Thyroid gland (tissue), 4 donors: ENCODE measurements at regions not wholly inside any gene's neighbourhood (a gene's known extent, or its start where the extent isn't known, plus 50 kb on each side); places are given as distances from the start of the nearest gene placed in this dataset.

Experiments
- DNase-seq, 2 donors: peaks; one replicate each; pipeline ENCODE4 v3.0.0-alpha.2; 2019
- H3K27ac ChIP-seq, 3 donors: fragments of 200-600 bp; sonication (generic); 1 replicate in 2 of 3; 2 replicates in 1 of 3; pipeline ENCODE4 v1.5.1; 2016 to 2019; ENCODE audit warnings: mild to moderate bottlenecking in 1 of 3, moderate library complexity in 1 of 3
- H3K27me3 ChIP-seq: fragments of 200-600 bp; sonication (generic); one replicate; pipeline ENCODE4 v1.5.1; 2019
- H3K36me3 ChIP-seq, 2 donors: fragments of 200-600 bp; sonication (generic); one replicate each; pipeline ENCODE4 v1.5.1; 2016 to 2019
- H3K4me1 ChIP-seq, 2 donors: fragments of 200-600 bp; sonication (generic); one replicate each; pipeline ENCODE4 v1.5.1; 2017 to 2019
- H3K4me3 ChIP-seq, 3 donors: fragments of 200-600 bp; sonication (generic); replicated peaks in 1 of 3; 1 replicate in 2 of 3; 2 replicates in 1 of 3; pipeline ENCODE4 v1.5.1; 2016; ENCODE audit warnings: mild to moderate bottlenecking in 1 of 3
- H3K9me3 ChIP-seq: fragments of 200-600 bp; sonication (generic); one replicate; pipeline ENCODE4 v1.5.1; 2017
- CTCF ChIP-seq, 6 experiments: fragments of 200-600 bp in 3 of 6; fragments of 450-650 bp in 3 of 6; sonication (generic) in 3 of 6; IDR thresholded peaks; one replicate each; pipeline ENCODE4 v1.5.1; 2016 to 2019; ENCODE audit warnings: antibody characterized with exemption in 6 of 6, mild to moderate bottlenecking in 2 of 6, inconsistent platforms in 1 of 6, moderate library complexity in 1 of 6
- POLR2A ChIP-seq, 2 donors: fragments of 450-650 bp; IDR thresholded peaks; one replicate each; pipeline ENCODE4 v1.6.1; 2017; ENCODE audit warnings: antibody characterized with exemption in 2 of 2, mild to moderate bottlenecking in 2 of 2, moderate library complexity in 1 of 2
- WGBS, 2 donors: methylation state at CpG; one replicate each; pipeline ENCODE4 v1.1.5; 2017; 5-methylcytosine and 5-hydroxymethylcytosine counted together
- intact Hi-C: fragments of 100-400 bp; cut with DNase I; formaldehyde crosslinking; loops from one replicate; pipeline ENCODE4 v1.15.1; 2023

GRCh38 chr2:185374878-185375277 lies 363.7 kb upstream of the FSIP2 start:
- intact Hi-C loops: no loop called here

GRCh38 chr2:185375731-185376130 lies 362.9 kb upstream of the FSIP2 start:
- Histone ChIP-seq H3K9me3 (no peaks in the 10 kb centered on the region), H3K4me3 (no peak overlapping the region), H3K36me3 (no peaks in the 10 kb centered on the region), H3K27me3 (no peaks in the 10 kb centered on the region), H3K27ac (no peak overlapping the region), H3K4me1 (no peaks in the 10 kb centered on the region)
- DNase-seq: no peak
- intact Hi-C loops: no loop called here
- WGBS, 2 donors: 85 to 87% methylated on average over 3 of the region's 3 CpGs
- no peak for TF ChIP-seq POLR2A (IDR thresholded peaks at IDR 0.05)
- TF ChIP-seq CTCF (IDR thresholded peaks at IDR 0.05): no peak

More at GRCh38 chr2:185374878-185375277, 363.7 kb upstream of the FSIP2 start:
- H3K4me1 ChIP-seq: no peaks in the 10 kb centered on the region
- 43 to 47% methylated on average over 2 of the region's 2 CpGs for WGBS, 2 donors
- no peak for TF ChIP-seq POLR2A (IDR thresholded peaks at IDR 0.05)
- TF ChIP-seq CTCF (IDR thresholded peaks at IDR 0.05): no peak
- DNase-seq: no peak
- no peaks in the 10 kb centered on the region for H3K36me3 ChIP-seq
- no peaks in the 10 kb centered on the region for H3K27me3 ChIP-seq
- no peaks in the 10 kb centered on the region for H3K9me3 ChIP-seq
- no peak overlapping the region for H3K27ac ChIP-seq
- no peak overlapping the region for H3K4me3 ChIP-seq

- Histone ChIP-seq H3K27ac (no peak overlapping the region), H3K36me3 (no peaks in the 10 kb centered on the region), H3K27me3 (no peaks in the 10 kb centered on the region), H3K4me1 (no peaks in the 10 kb centered on the region), H3K9me3 (no peaks in the 10 kb centered on the region), H3K4me3 (no peak overlapping the region)
- intact Hi-C loops: no loop called here
- 66 to 69% methylated on average over 1 of the region's 1 CpG for WGBS, 2 donors
- TF ChIP-seq POLR2A (IDR thresholded peaks at IDR 0.05) (no peak), CTCF (IDR thresholded peaks at IDR 0.05) (no peak)
- no peak for DNase-seq
Observed at GRCh38 chr2:185381631-185382030, 357.0 kb upstream of the FSIP2 start.

- Histone ChIP-seq H3K4me3 (no peak overlapping the region), H3K4me1 (no peaks in the 10 kb centered on the region), H3K27me3 (no peaks in the 10 kb centered on the region), H3K36me3 (no peaks in the 10 kb centered on the region), H3K9me3 (no peaks in the 10 kb centered on the region), H3K27ac (no peak overlapping the region)
- no peak for TF ChIP-seq POLR2A (IDR thresholded peaks at IDR 0.05)
- no peak for TF ChIP-seq CTCF (IDR thresholded peaks at IDR 0.05)
- 71 to 89% methylated on average over 2 of the region's 2 CpGs for WGBS, 2 donors
- DNase-seq: no peak
- intact Hi-C loops: no loop called here
Observed at GRCh38 chr2:185384822-185385560, 353.6 kb upstream of the FSIP2 start.

GRCh38 chr2:185388226-185388625 lies 350.4 kb upstream of the FSIP2 start:
- TF ChIP-seq CTCF (IDR thresholded peaks at IDR 0.05) (no peak), POLR2A (IDR thresholded peaks at IDR 0.05) (no peak)
- Histone ChIP-seq H3K4me1 (no peaks in the 10 kb centered on the region), H3K36me3 (no peaks in the 10 kb centered on the region), H3K27ac (no peak overlapping the region), H3K27me3 (no peaks in the 10 kb centered on the region), H3K4me3 (no peak overlapping the region), H3K9me3 (no peaks in the 10 kb centered on the region)
- 75 to 86% methylated on average over 2 of the region's 2 CpGs for WGBS, 2 donors
- intact Hi-C loops: no loop called here
- no peak for DNase-seq
